Pancreas (tissue), 10 donors: ENCODE measurements at regions not wholly inside any gene's neighbourhood (a gene's known extent, or its start where the extent isn't known, plus 50 kb on each side); places are given as distances from the start of the nearest gene placed in this dataset.

Experiments used
- ATAC-seq, 4 donors: fragments of 200-7000 bp; cut with Tn5 transposase; one replicate each; pipeline versions ENCODE4 v1.8.0 to v1.9.1; 2020; ENCODE audit warnings: mild to moderate bottlenecking in 4 of 4, moderate library complexity in 4 of 4
- DNase-seq, 6 donors: peaks; one replicate each; pipeline ENCODE4 v3.0.0-alpha.2; 2020
- FAIRE-seq: peaks from 2 replicates; lab custom pipeline; 2012; peaks lifted over from hg19 to GRCh38; lab: Jason Lieb, UNC
- H3K27ac ChIP-seq, 4 donors: fragments of 200-600 bp; sonication (generic); 1 replicate in 3 of 4; 2 replicates in 1 of 4; pipeline versions ENCODE4 v1.5.0 to v1.8.0; 2020
- H3K27me3 ChIP-seq, 4 donors: fragments of 200-600 bp; one replicate each; pipeline ENCODE4 v1.8.0; 2021
- H3K36me3 ChIP-seq, 3 donors: fragments of 200-600 bp; sonication (generic) in 1 of 3; one replicate each; pipeline versions ENCODE4 v1.5.0 to v1.8.0; 2020 to 2021
- H3K4me1 ChIP-seq, 3 donors: fragments of 200-600 bp; one replicate each; pipeline ENCODE4 v1.8.0; 2021
- H3K4me3 ChIP-seq, 4 donors: fragments of 200-600 bp; sonication (generic) in 2 of 4; one replicate each; pipeline versions ENCODE4 v1.5.0 to v1.8.0; 2020 to 2021
- H3K9me3 ChIP-seq, 4 donors: fragments of 200-600 bp; one replicate each; pipeline ENCODE4 v1.8.0; 2021
- CTCF ChIP-seq, 4 donors: fragments of 200-600 bp; sonication (generic) in 3 of 4; IDR thresholded peaks; one replicate each; pipeline versions ENCODE4 v1.5.0 to v1.8.0; 2021; ENCODE audit warnings: antibody characterized with exemption in 4 of 4
- WGBS, 2 donors: extraction: QIAGEN DNeasy Blood & Tissue Kit; methylation state at CpG; one replicate each; pipeline ENCODE4 v1.1.7; 2013; 5-methylcytosine and 5-hydroxymethylcytosine counted together
- intact Hi-C, 3 donors: fragments of 100-400 bp; cut with DNase I; formaldehyde crosslinking; loops; one replicate each; pipeline versions ENCODE4 v1.11.1 to v1.14.2; 2022
- donor health status: healthy with polysubstance abuse.
- donor health status: DM: no; HTN: no; CAD: no; lungs with moderate emphysema.
- donor health status: DM: no; HTN: no; CAD: no.
- donor health status: control.
- donor health status: control.
- donor health status: Bipolar disorder and iron deficiency.
- donor health status: DM: yes; HTN: yes; CAD: no.
- donor health status: DM: no; HTN: no; CAD: no.
- donor health status: DM: no; HTN: no; CAD: no.
- donor health status: DM: yes; HTN: yes; CAD: no.

- TF ChIP-seq CTCF (IDR thresholded peaks at IDR 0.05): no peak
- H3K36me3 ChIP-seq: no peaks in the 10 kb centered on the region
- H3K4me3 ChIP-seq: no peak overlapping the region
- no peaks in the 10 kb centered on the region for H3K9me3 ChIP-seq
- H3K27ac ChIP-seq: no peak overlapping the region
- ATAC-seq (no peak), DNase-seq (peak in 2 of 6 donors; percentile 6 to 41), FAIRE-seq (no peak)
- H3K4me1 ChIP-seq: no peaks in the 10 kb centered on the region
- intact Hi-C loops: no loop called here
- H3K27me3 ChIP-seq: no peaks in the 10 kb centered on the region
- WGBS, 2 donors: 68 to 75% methylated on average over 17 of the region's 17 CpGs
Observed at GRCh38 chr9:93818827-93819472, 136.2 kb downstream of the BARX1 start.

GRCh38 chr9:93818237-93818636, 136.9 kb downstream of the BARX1 start:
- no peak for TF ChIP-seq CTCF (IDR thresholded peaks at IDR 0.05)
- H3K27me3 ChIP-seq: no peaks in the 10 kb centered on the region
- intact Hi-C loops: no loop called here
- FAIRE-seq (no peak), DNase-seq (no peak), ATAC-seq (no peak)
- no peaks in the 10 kb centered on the region for H3K9me3 ChIP-seq
- H3K27ac ChIP-seq: no peak overlapping the region
- H3K4me3 ChIP-seq: no peak overlapping the region
- H3K36me3 ChIP-seq: no peaks in the 10 kb centered on the region
- no peaks in the 10 kb centered on the region for H3K4me1 ChIP-seq

GRCh38 chr9:93815677-93816076, 139.5 kb downstream of the BARX1 start:
- DNase-seq (no peak), FAIRE-seq (no peak), ATAC-seq (no peak)
- intact Hi-C loops: no loop called here
- H3K4me3 ChIP-seq: no peak overlapping the region
- H3K27me3 ChIP-seq: no peaks in the 10 kb centered on the region
- H3K36me3 ChIP-seq: no peaks in the 10 kb centered on the region
- no peaks in the 10 kb centered on the region for H3K4me1 ChIP-seq
- no peaks in the 10 kb centered on the region for H3K9me3 ChIP-seq
- no peak for TF ChIP-seq CTCF (IDR thresholded peaks at IDR 0.05)
- WGBS, 2 donors: 56 to 62% methylated on average over 5 of the region's 5 CpGs
- H3K27ac ChIP-seq: no peak overlapping the region

GRCh38 chr9:93815135-93815534, 140.0 kb downstream of the BARX1 start:
- intact Hi-C loops: no loop called here
- H3K9me3 ChIP-seq: no peaks in the 10 kb centered on the region
- H3K36me3 ChIP-seq: no peaks in the 10 kb centered on the region
- WGBS, 2 donors: 74 to 86% methylated on average over 4 of the region's 4 CpGs
- DNase-seq: no peak
- no peak overlapping the region for H3K4me3 ChIP-seq
- no peak for TF ChIP-seq CTCF (IDR thresholded peaks at IDR 0.05)
- no peaks in the 10 kb centered on the region for H3K27me3 ChIP-seq
- FAIRE-seq: no peak
- H3K4me1 ChIP-seq: no peaks in the 10 kb centered on the region
- no peak overlapping the region for H3K27ac ChIP-seq
- no peak for ATAC-seq

GRCh38 chr9:93814077-93814956, 140.8 kb downstream of the BARX1 start:
- no peak overlapping the region for H3K4me3 ChIP-seq
- H3K27me3 ChIP-seq: no peaks in the 10 kb centered on the region
- WGBS, 2 donors: 33 to 37% methylated on average over 12 of the region's 12 CpGs
- H3K36me3 ChIP-seq: no peaks in the 10 kb centered on the region
- no peaks in the 10 kb centered on the region for H3K4me1 ChIP-seq
- no peaks in the 10 kb centered on the region for H3K9me3 ChIP-seq
- FAIRE-seq (no peak), ATAC-seq (peak in 1 of 4 donors; percentile 25), DNase-seq (peak in 1 of 6 donors; percentile 45)
- intact Hi-C loops: no loop called here
- H3K27ac ChIP-seq: no peak overlapping the region
- no peak for TF ChIP-seq CTCF (IDR thresholded peaks at IDR 0.05)
